KG1 (cell line): ENCODE measurements at regions not wholly inside any gene's neighbourhood (a gene's known extent, or its start where the extent isn't known, plus 50 kb on each side); places are given as distances from the start of the nearest gene placed in this dataset.
"Not testable (repeated sequence)": the region's sequence is repeated elsewhere in the genome, so short reads cannot be mapped to it uniquely, and the experiment has no call there.

Experiments
- DNase-seq: peaks from one replicate; lab custom pipeline; 2025; lab: John Stamatoyannopoulos, UW

GRCh38 chr13:79187917-79188690 lies 218.0 kb downstream of the RBM26 start:
- no peak for DNase-seq

- DNase-seq, result no peak
These were observed 220.5 kb downstream of the RBM26 start for GRCh38 chr13:79185580-79185979.

DNA sequence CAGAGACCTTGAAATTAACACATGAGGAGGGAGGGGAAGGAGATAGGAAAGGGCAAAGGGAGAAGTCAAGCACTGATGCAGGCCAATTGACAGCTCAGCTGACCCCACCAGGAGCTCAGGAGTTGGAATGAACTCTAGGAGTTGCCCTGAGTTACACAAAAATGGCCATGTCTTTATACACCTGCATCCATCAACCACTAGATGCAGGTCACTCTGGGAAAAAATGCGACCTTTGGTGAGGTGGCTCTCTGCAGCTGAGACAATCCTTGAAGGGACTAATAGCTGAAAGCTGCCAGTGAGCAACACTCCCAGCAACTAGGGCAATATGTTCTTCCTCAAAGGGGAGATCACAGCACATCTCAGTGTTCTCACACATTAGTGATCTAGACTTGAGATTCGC lies 222.8 kb downstream of the RBM26 start:
- no peak for DNase-seq

- DNase-seq, result not testable (repeated sequence)
These were observed 232.4 kb downstream of the RBM26 start for GRCh38 chr13:79173691-79174090.

- DNase-seq, result not testable (repeated sequence)
These were observed 233.1 kb downstream of the RBM26 start for GRCh38 chr13:79172924-79173323.

DNA sequence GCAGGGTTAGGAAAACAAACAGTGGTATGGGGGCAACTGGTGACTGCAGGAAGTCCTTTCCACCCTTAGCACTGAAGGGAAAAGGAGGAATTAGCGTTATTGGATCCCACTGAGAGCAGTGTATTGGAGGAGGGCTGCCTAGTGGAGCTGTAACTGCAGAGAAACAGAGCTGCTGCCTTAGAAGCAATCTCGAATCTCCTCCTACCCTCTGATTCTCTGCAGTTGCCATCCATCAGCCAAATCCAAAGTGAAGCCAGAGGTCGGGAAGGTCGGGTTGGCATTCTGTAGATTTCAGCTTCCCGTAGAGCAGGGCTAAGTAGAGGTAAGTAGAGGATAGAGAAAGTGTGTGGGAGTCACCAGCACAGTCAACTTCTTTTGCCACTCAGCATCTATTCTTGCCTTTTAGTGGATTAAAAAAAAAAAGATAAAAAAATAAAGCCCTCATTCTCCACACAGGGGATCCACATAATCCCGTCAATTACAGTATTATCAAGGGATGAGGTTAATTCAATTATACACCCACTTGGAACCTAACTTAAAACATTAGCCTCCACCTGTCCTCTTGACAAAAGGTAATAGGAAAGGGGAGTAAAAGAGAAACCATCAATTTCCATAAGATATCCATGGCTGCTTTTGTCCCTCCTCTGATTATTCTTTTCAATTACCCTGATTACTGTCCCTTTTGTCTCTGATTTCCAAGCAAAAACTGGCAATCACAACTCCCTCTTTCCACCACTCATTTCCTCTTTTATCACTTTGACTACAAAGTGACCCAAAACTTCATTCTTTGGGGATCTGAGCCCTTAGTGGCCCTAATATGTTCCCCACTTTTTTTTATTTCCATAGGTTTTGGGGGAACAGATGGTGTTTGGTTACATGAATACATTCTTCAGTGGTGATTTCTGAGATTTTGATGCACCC lies 234.7 kb downstream of the RBM26 start:
- DNase-seq, result no peak

DNA sequence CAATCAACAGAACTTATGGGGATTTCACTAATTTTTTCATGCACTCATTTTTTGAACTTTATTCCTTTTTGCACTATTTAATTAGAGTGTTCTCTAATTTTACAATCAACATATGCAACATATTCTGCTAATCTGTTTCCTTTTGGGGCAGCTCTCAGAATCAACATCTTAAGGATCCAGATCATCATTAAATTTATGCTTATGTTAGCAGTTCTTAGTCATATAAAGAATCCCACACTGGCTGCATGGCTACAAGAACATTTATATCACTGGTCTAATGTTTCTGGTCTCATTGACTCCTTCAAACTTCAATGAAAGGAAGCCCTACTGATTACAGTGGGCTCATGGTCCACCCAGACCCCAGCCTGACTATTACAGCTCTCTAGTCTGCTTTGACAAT lies 245.2 kb downstream of the RBM26 start:
- no peak for DNase-seq

GRCh38 chr13:79155883-79156282 lies 250.2 kb downstream of the RBM26 start:
- no peak for DNase-seq

GRCh38 chr13:79149210-79149609 lies 256.8 kb downstream of the RBM26 start:
- DNase-seq, result no peak

DNA sequence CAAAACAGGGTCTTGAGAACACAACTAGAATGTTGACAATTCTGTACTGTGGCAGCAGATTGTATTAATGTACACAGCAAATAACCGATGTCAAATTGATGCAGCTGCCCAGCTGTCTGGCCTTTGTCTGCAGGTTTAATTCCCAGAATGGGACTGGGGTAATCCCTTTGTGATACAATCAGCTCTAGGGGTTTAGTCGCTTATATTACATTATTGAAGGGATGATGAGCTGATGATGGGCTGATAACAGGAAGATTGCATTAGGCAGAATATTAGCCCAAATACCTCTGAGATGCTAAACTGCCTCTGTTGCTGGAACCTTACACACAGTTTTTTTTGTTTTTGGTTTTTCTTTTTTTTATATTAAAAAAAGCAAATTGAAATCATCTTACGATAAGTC lies 265.0 kb downstream of the RBM26 start:
- DNase-seq, result no peak

GRCh38 chr13:79128158-79128557 lies 277.9 kb downstream of the RBM26 start:
- no peak for DNase-seq

DNA sequence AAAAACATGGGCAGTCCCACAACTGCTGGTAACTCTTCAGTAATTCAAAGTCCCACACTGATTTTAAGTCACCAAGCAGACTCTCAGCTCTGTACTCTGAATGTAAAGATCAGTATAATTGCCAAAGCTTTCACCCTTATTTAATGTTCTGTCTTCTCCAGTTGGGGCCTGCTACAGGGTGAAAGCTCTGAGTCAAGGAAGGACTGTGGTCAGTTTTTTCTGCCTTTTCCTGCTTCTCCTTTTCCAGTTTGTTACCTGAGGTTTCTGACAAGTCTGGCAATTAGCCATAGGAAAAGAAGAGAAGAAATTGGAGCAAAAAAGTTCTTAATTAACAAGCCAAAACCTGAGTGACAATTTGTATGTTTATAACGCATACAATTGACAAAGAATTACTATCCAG lies 279.3 kb downstream of the RBM26 start:
- no peak for DNase-seq

DNA sequence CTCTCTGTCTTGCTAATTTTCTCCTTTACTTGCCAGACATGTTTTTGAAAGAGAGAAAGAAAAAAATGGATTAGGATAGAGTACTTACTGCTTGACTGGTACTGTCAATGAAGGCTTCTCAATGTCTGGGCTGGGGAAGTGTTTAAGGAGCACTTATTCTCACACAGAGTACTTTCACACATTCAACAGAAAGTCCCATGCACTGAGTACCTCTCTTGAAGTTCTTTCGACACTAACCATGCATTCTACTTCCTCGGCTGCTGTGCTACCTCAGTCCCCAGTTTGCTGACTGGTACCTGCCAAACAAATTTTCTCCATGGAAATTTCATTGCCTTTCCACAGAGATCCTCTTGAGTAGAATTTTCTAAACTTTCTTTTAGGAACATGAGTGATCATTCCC lies 281.9 kb downstream of the RBM26 start:
- no peak for DNase-seq

- no peak for DNase-seq
These were observed 284.8 kb downstream of the RBM26 start for GRCh38 chr13:79121286-79121685.

DNA sequence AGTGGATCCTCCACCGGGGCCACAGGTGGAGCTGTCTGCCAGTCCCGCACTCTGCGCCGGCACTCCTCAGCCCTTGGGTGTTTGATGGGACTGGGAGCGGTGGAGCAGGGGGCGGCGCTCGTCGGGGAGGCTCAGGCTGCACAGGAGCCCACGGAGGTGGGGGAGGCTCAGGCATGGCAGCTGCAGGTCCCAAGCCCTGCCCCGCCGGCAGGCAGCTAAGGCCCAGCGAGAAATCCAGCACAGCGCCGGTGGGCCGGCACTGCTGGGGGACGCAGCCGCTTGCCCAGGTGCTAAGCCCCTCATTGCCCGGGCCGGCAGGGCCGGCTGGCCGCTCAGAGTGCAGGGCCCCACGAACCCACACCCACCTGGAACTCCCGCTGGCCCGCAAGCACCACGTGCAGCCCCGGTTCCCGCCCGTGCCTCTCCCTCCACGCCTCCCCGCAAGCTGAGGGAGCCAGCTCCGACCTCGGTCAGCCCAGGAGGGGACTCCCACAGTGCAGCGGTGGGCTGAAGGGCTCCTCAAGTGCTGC lies 286.4 kb downstream of the RBM26 start:
- DNase-seq, result no peak

DNA sequence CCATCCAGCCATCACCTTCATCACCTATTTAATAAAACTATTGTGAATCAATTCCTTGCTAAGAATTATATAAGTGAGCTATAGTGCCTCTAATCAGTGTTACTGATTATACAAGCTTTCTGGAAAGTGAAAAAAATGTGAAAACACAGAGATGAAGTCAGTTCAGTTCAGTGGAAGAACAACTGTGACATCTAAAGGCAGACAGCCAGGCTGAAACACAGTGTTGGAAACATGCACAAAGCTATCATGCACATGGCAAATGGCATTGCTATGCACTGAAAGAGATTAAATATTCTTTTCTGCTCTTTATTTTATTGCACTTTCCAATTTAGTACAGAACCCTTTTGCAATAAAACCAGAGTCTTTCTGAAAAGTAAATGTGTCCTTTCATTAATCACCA lies 294.0 kb downstream of the RBM26 start:
- DNase-seq, result no peak

GRCh38 chr13:79108914-79109643 lies 297.0 kb downstream of the RBM26 start:
- no peak for DNase-seq

GRCh38 chr13:79098596-79098995 lies 307.5 kb downstream of the RBM26 start:
- no peak for DNase-seq

DNA sequence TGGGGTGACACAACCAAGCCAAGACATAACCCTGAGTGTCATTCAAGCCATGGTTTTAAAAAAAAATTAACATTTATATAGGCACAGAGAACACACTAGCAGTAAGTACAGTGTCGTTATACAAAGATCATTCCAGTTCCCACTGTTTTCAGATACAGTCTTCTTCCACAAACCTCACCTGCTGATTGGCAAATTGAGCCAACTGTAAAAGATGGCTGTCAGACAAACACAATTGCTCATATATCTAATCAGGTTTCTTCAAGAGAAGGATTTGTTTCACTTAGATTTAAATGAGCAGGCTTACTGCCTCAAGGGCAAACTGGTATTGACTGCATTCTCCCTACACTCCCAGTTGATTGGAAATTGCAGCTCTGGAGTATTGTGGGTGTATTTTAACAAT lies 308.9 kb downstream of the RBM26 start:
- DNase-seq, result no peak

- no peak for DNase-seq
These were observed 310.0 kb downstream of the RBM26 start for GRCh38 chr13:79096099-79096498.

DNA sequence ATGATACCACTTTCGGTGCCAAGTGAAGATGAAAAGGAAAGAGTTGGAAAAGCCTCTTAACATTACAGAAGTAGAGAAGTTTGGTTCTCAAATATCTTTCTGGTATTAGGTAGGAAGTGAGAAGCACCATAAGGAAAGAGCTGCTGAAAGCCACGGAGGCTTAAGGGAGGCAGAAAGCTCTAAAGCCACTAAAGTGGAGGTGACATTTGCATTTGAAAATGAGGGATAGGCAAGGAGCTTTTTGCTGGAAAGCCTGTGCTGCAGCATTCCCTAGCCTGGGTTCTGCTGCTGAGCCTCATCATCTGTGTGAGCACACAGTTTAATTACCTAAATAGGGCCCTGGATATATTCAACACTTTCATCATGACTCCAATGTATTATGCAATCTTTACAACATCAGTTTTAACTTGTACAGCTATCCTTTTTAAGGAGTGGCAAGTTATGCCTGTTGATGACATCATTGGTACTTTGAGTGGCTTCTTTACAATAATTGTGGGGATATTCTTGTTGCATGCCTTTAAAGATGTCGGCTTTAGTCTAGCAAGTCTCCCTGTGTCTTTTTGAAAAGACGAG lies 315.4 kb downstream of the RBM26 start:
- no peak for DNase-seq
